ENCODE measurements at regions not wholly inside any gene's neighbourhood (a gene's known extent, or its start where the extent isn't known, plus 50 kb on each side); places are given as distances from the start of the nearest gene placed in this dataset.
"Not testable (repeated sequence)": the region's sequence is repeated elsewhere in the genome, so short reads cannot be mapped to it uniquely, and the experiment has no call there.

DNA sequence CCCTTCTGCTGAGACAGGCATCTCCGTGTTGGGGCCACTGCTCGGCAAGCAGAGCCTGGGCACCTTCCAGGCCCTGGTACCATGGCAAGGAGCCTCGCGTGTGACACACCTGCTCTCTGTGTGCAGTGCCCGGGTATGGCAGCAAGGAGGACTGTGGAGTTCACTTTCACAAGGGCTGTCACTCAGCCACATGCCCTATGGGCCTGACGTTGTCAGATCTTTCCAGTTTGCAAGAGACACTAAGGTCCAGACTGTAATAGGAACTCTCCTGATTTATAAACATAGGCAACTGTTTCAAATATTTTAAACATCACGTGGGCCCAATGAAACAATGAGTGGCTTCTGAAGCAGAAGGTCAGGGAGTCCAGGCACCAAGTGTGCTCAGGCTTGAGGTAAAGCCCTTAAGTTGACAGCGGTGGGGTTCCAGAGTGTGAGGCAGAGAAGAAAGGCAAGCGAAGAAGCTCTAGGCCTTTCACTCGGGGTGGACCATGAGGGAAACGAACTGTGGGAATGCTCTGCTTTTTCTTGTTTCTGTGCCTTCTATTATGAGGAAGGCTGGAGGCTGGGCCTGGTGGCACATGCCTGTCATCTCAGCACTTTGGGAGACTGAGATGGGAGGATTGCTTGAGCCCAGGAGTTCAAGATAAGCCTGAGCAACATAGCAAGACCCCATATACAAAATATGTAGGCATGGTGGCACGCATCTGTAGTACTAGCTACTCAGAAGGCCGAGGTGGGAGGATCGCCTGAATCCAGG is 108.6 kb upstream of the TRIM2 start:
- Histone ChIP-seq H2BK5ac (ENCODE audit: low read length) (no peak overlapping the region), H3K4me1 (ENCODE audit: control insufficient read depth, low read depth, low read length) (no peaks in the 10 kb centered on the region), H4K8ac (ENCODE audit: low read depth, low read length) (no peak overlapping the region), H2AK5ac (ENCODE audit: low read length) (no peak overlapping the region), H3K79me1 (ENCODE audit: low read length) (no peaks in the 10 kb centered on the region), H3K27ac (ENCODE audit: low read depth, low read length) (no peak overlapping the region), H4K5ac (ENCODE audit: low read length) (no peak overlapping the region), H3K79me2 (ENCODE audit: control insufficient read depth, insufficient read depth, low read length) (no peaks in the 10 kb centered on the region), H2BK15ac (replicated peaks; ENCODE audit: low read depth) (no peak overlapping the region), H2BK120ac (ENCODE audit: low read depth, low read length) (no peak overlapping the region), H3K4me2 (ENCODE audit: low read length) (no peak overlapping the region), H3K36me3 (ENCODE audit: control insufficient read depth, insufficient read depth, low read length) (no peaks in the 10 kb centered on the region), H3K9ac (ENCODE audit: low read length) (no peak overlapping the region), H3K4me3 (ENCODE audit: low read length) (no peak overlapping the region), H3K56ac (ENCODE audit: low read length) (no peak overlapping the region), H3K4ac (ENCODE audit: low read depth, low read length) (no peak overlapping the region), H3K23ac (ENCODE audit: low read length) (no peak overlapping the region), H3K27me3 (ENCODE audit: insufficient read depth, low read length, poor library complexity) (no peaks in the 10 kb centered on the region), H3K18ac (ENCODE audit: low read length) (no peak overlapping the region)
- no CpG with 5 or more reads among the region's 14 CpGs for WGBS (ENCODE audit: extremely low coverage, insufficient coverage, low lambda C conversion rate)
- DNase-seq: no peak

DNA sequence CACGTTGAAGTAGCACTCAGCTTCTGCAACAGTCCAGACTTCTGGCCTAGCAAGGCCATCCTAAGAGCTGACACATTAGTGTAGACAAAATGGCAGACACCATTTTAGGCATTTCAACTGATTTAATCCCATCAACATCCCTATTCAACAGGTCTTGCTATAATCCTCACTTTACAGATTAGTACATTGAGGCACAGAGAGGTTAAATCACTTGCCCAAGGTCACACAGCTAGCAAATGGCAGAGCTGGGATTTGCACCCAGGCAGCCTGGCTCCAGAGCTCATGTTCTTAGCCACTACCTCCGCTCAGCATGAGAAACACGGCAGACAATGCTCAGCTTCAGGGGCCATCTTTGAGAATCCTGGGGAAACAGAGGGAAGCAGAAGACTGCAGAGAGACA is 107.9 kb upstream of the TRIM2 start:
- Histone ChIP-seq H2BK5ac (ENCODE audit: low read length) (no peak overlapping the region), H3K4me2 (ENCODE audit: low read length) (no peak overlapping the region), H4K5ac (ENCODE audit: low read length) (no peak overlapping the region), H3K27ac (ENCODE audit: low read depth, low read length) (no peak overlapping the region), H3K4me3 (ENCODE audit: low read length) (no peak overlapping the region), H2AK5ac (ENCODE audit: low read length) (no peak overlapping the region), H4K8ac (ENCODE audit: low read depth, low read length) (no peak overlapping the region), H3K4me1 (ENCODE audit: control insufficient read depth, low read depth, low read length) (no peaks in the 10 kb centered on the region), H2BK120ac (ENCODE audit: low read depth, low read length) (no peak overlapping the region), H3K56ac (ENCODE audit: low read length) (no peak overlapping the region), H3K27me3 (ENCODE audit: insufficient read depth, low read length, poor library complexity) (no peaks in the 10 kb centered on the region), H2BK15ac (replicated peaks; ENCODE audit: low read depth) (no peak overlapping the region), H3K79me1 (ENCODE audit: low read length) (no peaks in the 10 kb centered on the region), H3K79me2 (ENCODE audit: control insufficient read depth, insufficient read depth, low read length) (no peaks in the 10 kb centered on the region), H3K9ac (ENCODE audit: low read length) (no peak overlapping the region), H3K36me3 (ENCODE audit: control insufficient read depth, insufficient read depth, low read length) (no peaks in the 10 kb centered on the region), H3K23ac (ENCODE audit: low read length) (no peak overlapping the region), H3K18ac (ENCODE audit: low read length) (no peak overlapping the region), H3K4ac (ENCODE audit: low read depth, low read length) (no peak overlapping the region)
- no peak for DNase-seq
- no CpG with 5 or more reads among the region's 3 CpGs for WGBS (ENCODE audit: extremely low coverage, insufficient coverage, low lambda C conversion rate)

DNA sequence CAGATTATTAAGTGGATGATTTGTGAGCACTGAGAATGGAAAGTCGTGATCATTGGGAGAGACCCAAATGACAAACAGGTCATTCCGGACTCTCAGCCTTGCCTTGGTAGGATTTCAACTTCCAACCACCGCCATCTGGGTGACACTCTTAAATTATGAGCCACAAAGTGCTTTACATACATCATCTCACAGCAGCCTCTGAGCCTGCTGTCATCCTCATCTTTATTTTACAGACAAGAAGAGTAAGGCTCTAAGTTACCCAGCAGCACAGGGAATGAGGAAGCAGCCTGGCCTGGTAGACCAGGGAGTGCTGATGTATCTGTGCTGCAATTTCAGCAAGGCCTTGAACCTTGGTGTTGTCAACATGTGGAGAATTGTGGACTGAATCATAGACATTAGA is 105.8 kb upstream of the TRIM2 start:
- Histone ChIP-seq H3K18ac (ENCODE audit: low read length) (no peak overlapping the region), H3K79me2 (ENCODE audit: control insufficient read depth, insufficient read depth, low read length) (no peaks in the 10 kb centered on the region), H4K5ac (ENCODE audit: low read length) (no peak overlapping the region), H3K27ac (ENCODE audit: low read depth, low read length) (no peak overlapping the region), H2BK15ac (replicated peaks; ENCODE audit: low read depth) (no peak overlapping the region), H3K9ac (ENCODE audit: low read length) (no peak overlapping the region), H2BK120ac (ENCODE audit: low read depth, low read length) (no peak overlapping the region), H2AK5ac (ENCODE audit: low read length) (no peak overlapping the region), H3K36me3 (ENCODE audit: control insufficient read depth, insufficient read depth, low read length) (no peaks in the 10 kb centered on the region), H3K4me1 (ENCODE audit: control insufficient read depth, low read depth, low read length) (no peaks in the 10 kb centered on the region), H3K4me2 (ENCODE audit: low read length) (no peak overlapping the region), H4K8ac (ENCODE audit: low read depth, low read length) (no peak overlapping the region), H3K79me1 (ENCODE audit: low read length) (no peaks in the 10 kb centered on the region), H3K23ac (ENCODE audit: low read length) (no peak overlapping the region), H3K56ac (ENCODE audit: low read length) (no peak overlapping the region), H3K27me3 (ENCODE audit: insufficient read depth, low read length, poor library complexity) (no peaks in the 10 kb centered on the region), H3K4me3 (ENCODE audit: low read length) (no peak overlapping the region), H3K4ac (ENCODE audit: low read depth, low read length) (no peak overlapping the region), H2BK5ac (ENCODE audit: low read length) (no peak overlapping the region)
- no CpG with 5 or more reads among the region's 3 CpGs for WGBS (ENCODE audit: extremely low coverage, insufficient coverage, low lambda C conversion rate)
- DNase-seq: no peak

DNA sequence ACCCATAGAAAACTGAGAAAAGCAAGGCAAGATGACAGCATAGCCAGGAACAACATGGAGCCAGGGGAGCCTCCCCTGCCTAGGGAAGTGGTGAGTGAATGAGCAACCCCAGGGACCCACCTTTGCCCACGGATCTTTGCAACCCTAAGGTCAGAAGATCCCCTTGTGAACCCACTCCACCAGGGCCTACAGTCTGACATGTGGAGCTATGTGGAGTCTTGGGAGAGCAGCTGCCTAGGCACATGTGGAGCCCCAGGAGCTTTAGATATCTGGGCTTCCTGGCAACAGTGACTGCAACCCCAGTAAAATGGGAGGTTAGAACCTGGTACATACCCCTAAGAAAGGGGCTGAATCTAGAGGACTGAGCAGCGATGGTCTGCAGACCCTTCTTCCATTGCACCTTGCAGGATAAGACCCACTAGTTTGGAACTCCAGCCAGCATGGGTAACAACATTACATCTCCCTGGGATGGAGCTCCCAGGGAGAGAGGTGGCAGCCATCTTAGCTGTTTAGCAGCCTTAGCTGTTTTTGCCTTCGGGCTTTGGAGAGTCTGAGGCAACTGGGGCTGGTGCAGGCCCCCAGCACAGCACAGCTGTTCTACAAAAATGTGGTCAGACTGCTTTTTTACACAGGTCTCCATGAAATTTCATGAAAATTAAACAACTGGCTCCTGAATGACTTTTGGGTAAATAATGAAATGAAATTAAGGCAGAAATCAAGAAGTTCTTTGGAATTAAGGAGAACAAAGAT is 104.7 kb upstream of the TRIM2 start:
- Histone ChIP-seq H2BK5ac (ENCODE audit: low read length) (no peak overlapping the region), H3K36me3 (ENCODE audit: control insufficient read depth, insufficient read depth, low read length) (no peaks in the 10 kb centered on the region), H4K8ac (ENCODE audit: low read depth, low read length) (no peak overlapping the region), H3K4ac (ENCODE audit: low read depth, low read length) (no peak overlapping the region), H3K27ac (ENCODE audit: low read depth, low read length) (no peak overlapping the region), H3K79me1 (ENCODE audit: low read length) (no peaks in the 10 kb centered on the region), H3K23ac (ENCODE audit: low read length) (no peak overlapping the region), H3K18ac (ENCODE audit: low read length) (no peak overlapping the region), H2BK120ac (ENCODE audit: low read depth, low read length) (no peak overlapping the region), H3K79me2 (ENCODE audit: control insufficient read depth, insufficient read depth, low read length) (no peaks in the 10 kb centered on the region), H2BK15ac (replicated peaks; ENCODE audit: low read depth) (no peak overlapping the region), H3K4me1 (ENCODE audit: control insufficient read depth, low read depth, low read length) (no peaks in the 10 kb centered on the region), H3K27me3 (ENCODE audit: insufficient read depth, low read length, poor library complexity) (no peaks in the 10 kb centered on the region), H3K9ac (ENCODE audit: low read length) (no peak overlapping the region), H3K4me3 (ENCODE audit: low read length) (no peak overlapping the region), H3K4me2 (ENCODE audit: low read length) (no peak overlapping the region), H3K56ac (ENCODE audit: low read length) (no peak overlapping the region), H4K5ac (ENCODE audit: low read length) (no peak overlapping the region), H2AK5ac (ENCODE audit: low read length) (no peak overlapping the region)
- no peak for DNase-seq
- WGBS (ENCODE audit: extremely low coverage, insufficient coverage, low lambda C conversion rate): no CpG with 5 or more reads among the region's 3 CpGs

DNA sequence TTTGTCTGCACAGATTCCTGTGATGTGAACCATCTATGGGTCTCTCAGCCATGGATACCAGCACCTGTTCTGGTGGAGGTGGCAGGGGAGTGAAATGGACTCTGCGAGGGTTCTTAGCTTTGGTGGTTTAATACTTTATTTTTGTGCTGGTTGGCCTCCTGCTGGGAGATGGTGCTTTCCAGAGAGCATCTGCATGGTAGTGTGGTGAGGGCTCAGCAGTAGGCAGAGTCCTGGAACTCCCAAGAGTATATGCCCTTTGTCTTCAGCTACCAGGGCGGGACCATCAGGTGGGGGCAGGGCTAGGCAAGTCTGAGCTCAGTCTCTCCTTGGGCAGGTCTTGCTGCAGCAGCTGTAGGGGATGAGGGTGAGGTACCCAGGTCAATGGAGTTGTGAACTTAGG is 97.5 kb upstream of the TRIM2 start:
- not testable (repeated sequence) for H2BK15ac ChIP-seq (replicated peaks; ENCODE audit: low read depth); H3K18ac ChIP-seq (ENCODE audit: low read length); H3K79me2 ChIP-seq (ENCODE audit: control insufficient read depth, insufficient read depth, low read length); H2AK5ac ChIP-seq (ENCODE audit: low read length); H4K5ac ChIP-seq (ENCODE audit: low read length); H3K79me1 ChIP-seq (ENCODE audit: low read length); H2BK5ac ChIP-seq (ENCODE audit: low read length); H3K23ac ChIP-seq (ENCODE audit: low read length); H3K4ac ChIP-seq (ENCODE audit: low read depth, low read length); H3K4me2 ChIP-seq (ENCODE audit: low read length); H3K9ac ChIP-seq (ENCODE audit: low read length); H3K4me1 ChIP-seq (ENCODE audit: control insufficient read depth, low read depth, low read length); H3K56ac ChIP-seq (ENCODE audit: low read length); H3K4me3 ChIP-seq (ENCODE audit: low read length); H4K8ac ChIP-seq (ENCODE audit: low read depth, low read length); H2BK120ac ChIP-seq (ENCODE audit: low read depth, low read length); H3K27ac ChIP-seq (ENCODE audit: low read depth, low read length); H3K27me3 ChIP-seq (ENCODE audit: insufficient read depth, low read length, poor library complexity); H3K36me3 ChIP-seq (ENCODE audit: control insufficient read depth, insufficient read depth, low read length); DNase-seq
- no CpG with 5 or more reads among the region's 2 CpGs for WGBS (ENCODE audit: extremely low coverage, insufficient coverage, low lambda C conversion rate)
